MM.1S (cell line): ENCODE measurements at regions not wholly inside any gene's neighbourhood (a gene's known extent, or its start where the extent isn't known, plus 50 kb on each side); places are given as distances from the start of the nearest gene placed in this dataset.
"Not testable (repeated sequence)": the region's sequence is repeated elsewhere in the genome, so short reads cannot be mapped to it uniquely, and the experiment has no call there.

ENCODE experiments used
- EZH2 ChIP-seq: fragments of 300-600 bp; sonication (generic); optimal IDR thresholded peaks from 2 replicates; pipeline ENCODE3; 2017; ENCODE audit warnings: low read depth, mild to moderate bottlenecking, antibody characterized with exemption, low read length, mixed read lengths
- EZH2phosphoT487 ChIP-seq: fragments of 300-600 bp; sonication (generic); IDR thresholded peaks from 2 replicates; pipeline ENCODE4 v1.6.1; 2018; ENCODE audit warnings: antibody characterized with exemption, low read length
- TF ChIP-seq, protein P1 (sequence below): fragments of 300-600 bp; sonication (generic); IDR thresholded peaks from 2 replicates; pipeline ENCODE4 v1.5.1; 2016; ENCODE audit warnings: antibody characterized with exemption, low read length, mixed read lengths

DNA sequence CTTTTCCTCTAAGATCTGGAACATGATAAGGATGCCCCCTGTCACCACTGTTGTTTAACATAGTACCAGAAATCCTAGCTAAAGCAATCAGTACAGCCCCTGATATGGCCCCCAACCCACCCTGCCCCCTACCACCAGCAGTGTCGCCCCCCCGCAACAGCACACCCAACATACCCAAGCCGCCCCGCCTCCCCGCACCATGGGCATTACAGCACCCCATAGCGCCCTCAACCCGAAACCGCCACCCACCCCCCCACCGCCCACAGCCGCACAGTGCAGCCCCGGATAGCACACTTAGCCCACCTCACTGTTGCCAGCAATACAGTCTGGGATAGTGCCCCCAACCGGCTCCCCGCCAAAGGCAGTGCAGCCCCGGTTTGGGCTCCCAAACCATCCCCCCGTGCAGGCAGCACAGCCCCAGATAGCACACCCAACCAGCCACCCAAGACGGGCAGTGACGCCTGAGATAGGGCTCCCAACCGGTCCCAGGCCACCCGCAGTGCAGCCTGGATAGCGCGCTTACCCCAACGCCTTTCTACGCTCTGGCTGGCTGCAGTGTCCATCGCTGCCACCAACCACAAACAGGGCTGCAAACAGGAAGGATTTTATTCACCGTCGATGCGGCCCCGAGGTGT is 52.7 kb downstream of the VPREB1 start:
- not testable (repeated sequence) for TF ChIP-seq EZH2, EZH2phosphoT487
- TF ChIP-seq, protein P1, sequence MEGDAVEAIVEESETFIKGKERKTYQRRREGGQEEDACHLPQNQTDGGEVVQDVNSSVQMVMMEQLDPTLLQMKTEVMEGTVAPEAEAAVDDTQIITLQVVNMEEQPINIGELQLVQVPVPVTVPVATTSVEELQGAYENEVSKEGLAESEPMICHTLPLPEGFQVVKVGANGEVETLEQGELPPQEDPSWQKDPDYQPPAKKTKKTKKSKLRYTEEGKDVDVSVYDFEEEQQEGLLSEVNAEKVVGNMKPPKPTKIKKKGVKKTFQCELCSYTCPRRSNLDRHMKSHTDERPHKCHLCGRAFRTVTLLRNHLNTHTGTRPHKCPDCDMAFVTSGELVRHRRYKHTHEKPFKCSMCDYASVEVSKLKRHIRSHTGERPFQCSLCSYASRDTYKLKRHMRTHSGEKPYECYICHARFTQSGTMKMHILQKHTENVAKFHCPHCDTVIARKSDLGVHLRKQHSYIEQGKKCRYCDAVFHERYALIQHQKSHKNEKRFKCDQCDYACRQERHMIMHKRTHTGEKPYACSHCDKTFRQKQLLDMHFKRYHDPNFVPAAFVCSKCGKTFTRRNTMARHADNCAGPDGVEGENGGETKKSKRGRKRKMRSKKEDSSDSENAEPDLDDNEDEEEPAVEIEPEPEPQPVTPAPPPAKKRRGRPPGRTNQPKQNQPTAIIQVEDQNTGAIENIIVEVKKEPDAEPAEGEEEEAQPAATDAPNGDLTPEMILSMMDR: not testable (repeated sequence)
